Endothelial cell of umbilical vein (primary cell): ENCODE measurements at regions not wholly inside any gene's neighbourhood (a gene's known extent, or its start where the extent isn't known, plus 50 kb on each side); places are given as distances from the start of the nearest gene placed in this dataset.

Source experiments
- BruUV-seq: library from RNA; stranded (reverse); fragments of 400-500 nt; replicated peaks from 2 replicates; lab custom pipeline; 2021; lab: Mats Ljungman, UMichigan
- CTCF ChIA-PET: fragments of 300-600, 350-600 bp; sonication (Branson Sonifier 250); formaldehyde crosslinking; loops from one replicate; lab custom pipeline; 2021; ENCODE audit warnings: antibody characterized with exemption, inconsistent platforms; lab: Charles Lee
- POLR2A ChIA-PET: fragments of 300-600, 350-600 bp; sonication (Branson Sonifier 250); formaldehyde crosslinking; loops from one replicate; lab custom pipeline; 2021; ENCODE audit warnings: antibody characterized with exemption, inconsistent platforms; lab: Charles Lee
- DNase-seq: peaks from one replicate; pipeline ENCODE4 v3.0.0-alpha.2; 2011; ENCODE audit warnings: low read depth, low spot score
- FAIRE-seq: peaks from 2 replicates; lab custom pipeline; 2011; peaks lifted over from hg19 to GRCh38; lab: Jason Lieb, UNC
- H2AFZ ChIP-seq: 2 replicates; pipeline ENCODE4 v1.6.0; 2012; ENCODE audit warnings: low read depth, low read length, control low read depth, inconsistent platforms
- H3K27ac ChIP-seq: 2 replicates; pipeline ENCODE4 v1.5.1; 2011; ENCODE audit warnings: low read depth, mild to moderate bottlenecking, control low read depth, low read length, moderate library complexity; ENCODE audit not compliant: insufficient read depth
- H3K27me3 ChIP-seq, 2 experiments: 2 replicates each; pipeline versions ENCODE4 v1.6.0 to v1.6.1; 2011; ENCODE audit warnings: low read length in 2 of 2, mixed read lengths in 1 of 2; ENCODE audit not compliant: control insufficient read depth in 2 of 2, insufficient read depth in 2 of 2
- H3K36me3 ChIP-seq, 2 experiments: 2 replicates in 1 of 2; 3 replicates in 1 of 2; pipeline ENCODE4 v1.5.1; 2011; ENCODE audit warnings: low read length in 2 of 2, mild to moderate bottlenecking in 1 of 2, moderate library complexity in 1 of 2; ENCODE audit not compliant: control insufficient read depth in 2 of 2, insufficient read depth in 2 of 2; ENCODE audit errors: extremely low read depth in 1 of 2
- H3K4me1 ChIP-seq: 3 replicates; pipeline ENCODE4 v1.5.1; 2011; ENCODE audit warnings: mild to moderate bottlenecking, low read length; ENCODE audit not compliant: control insufficient read depth, insufficient read depth; ENCODE audit errors: extremely low read depth
- H3K4me2 ChIP-seq: 2 replicates; pipeline ENCODE4 v1.6.1; 2011; ENCODE audit warnings: low read length, control low read depth, mixed read lengths; ENCODE audit not compliant: insufficient read depth
- H3K4me3 ChIP-seq, 3 experiments: fragments of 200-600 bp in 1 of 3; sonication (generic), shearing (Covaris generic) in 1 of 3; replicated peaks in 1 of 3; 2 replicates each; pipeline ENCODE4 v1.5.1; 2011 to 2016; ENCODE audit warnings: control low read depth in 3 of 3, low read length in 3 of 3, mild to moderate bottlenecking in 2 of 3, inconsistent platforms in 1 of 3, low read depth in 1 of 3, moderate library complexity in 1 of 3; ENCODE audit not compliant: insufficient read depth in 1 of 3
- H3K79me2 ChIP-seq: 2 replicates; pipeline ENCODE4 v1.6.0; 2012; ENCODE audit warnings: low read length, inconsistent platforms; ENCODE audit not compliant: control insufficient read depth, insufficient read depth
- H3K9ac ChIP-seq: replicated peaks from 2 replicates; pipeline ENCODE3; 2011; ENCODE audit warnings: low read length, control low read depth; ENCODE audit not compliant: insufficient read depth; ENCODE audit errors: extremely low read depth
- H3K9me1 ChIP-seq: replicated peaks from 3 replicates; pipeline ENCODE4 v1.6.0; 2011; ENCODE audit warnings: mild to moderate bottlenecking, low read length; ENCODE audit not compliant: control insufficient read depth, insufficient read depth; ENCODE audit errors: extremely low read depth
- H3K9me3 ChIP-seq: replicated peaks from 2 replicates; pipeline ENCODE4 v1.5.1; 2012; ENCODE audit warnings: low read length, inconsistent platforms; ENCODE audit not compliant: control insufficient read depth, insufficient read depth
- H4K20me1 ChIP-seq: replicated peaks from 2 replicates; pipeline ENCODE3; 2011; ENCODE audit warnings: mild to moderate bottlenecking, low read length; ENCODE audit not compliant: control insufficient read depth, insufficient read depth; ENCODE audit errors: extremely low read depth
- CTCF ChIP-seq, 2 donors: IDR thresholded peaks; 1 replicate in 1 of 2; 2 replicates in 1 of 2; pipeline ENCODE4 v1.5.1; 2011; ENCODE audit warnings: low read length in 2 of 2, mild to moderate bottlenecking in 2 of 2, moderate library complexity in 2 of 2, control low read depth in 1 of 2, inconsistent platforms in 1 of 2, low read depth in 1 of 2; ENCODE audit not compliant: insufficient read depth in 1 of 2; ENCODE audit errors: extremely low read depth in 1 of 2
- EZH2 ChIP-seq: IDR thresholded peaks from 2 replicates; pipeline ENCODE4 v1.6.1; 2012; ENCODE audit warnings: borderline replicate concordance, low read depth, mild to moderate bottlenecking, moderate library complexity, low read length, inconsistent platforms; ENCODE audit not compliant: severe bottlenecking
- FOS ChIP-seq: IDR thresholded peaks from 2 replicates; pipeline ENCODE4 v1.6.1; 2011; ENCODE audit warnings: mild to moderate bottlenecking, low read length, moderate library complexity, borderline replicate concordance; ENCODE audit not compliant: insufficient read depth
- GATA2 ChIP-seq: IDR thresholded peaks from 2 replicates; pipeline ENCODE4 v1.7.0; 2011; ENCODE audit warnings: low read depth, mild to moderate bottlenecking, moderate library complexity, mixed read lengths, low read length; ENCODE audit not compliant: insufficient read length, insufficient read depth
- MAX ChIP-seq: IDR thresholded peaks from 2 replicates; pipeline ENCODE4 v1.6.1; 2011; ENCODE audit not compliant: insufficient read depth, insufficient read length
- POLR2A ChIP-seq: IDR thresholded peaks from 2 replicates; pipeline ENCODE4 v1.6.1; 2012; ENCODE audit warnings: low read depth, mild to moderate bottlenecking, control low read depth, low read length
- POLR2AphosphoS5 ChIP-seq: IDR thresholded peaks from 2 replicates; pipeline ENCODE4 v1.6.1; 2012; ENCODE audit warnings: low read depth, mild to moderate bottlenecking, control low read depth, low read length, moderate library complexity; ENCODE audit not compliant: insufficient read depth
- dilution Hi-C: fragments of 300-500 bp; cut with MboI; formaldehyde crosslinking; loops from one replicate; pipeline ENCODE4 v1.15.0; 2019; ENCODE audit warnings: low sequenced_read_pairs; ENCODE audit not compliant: extremely low pct_ligation_motif_present
- intact Hi-C: fragments of 100-400 bp; cut with micrococcal nuclease; formaldehyde crosslinking; loops from one replicate; pipeline ENCODE4 v1.10.0; 2022

- Histone ChIP-seq H2AFZ (no peak overlapping the region), H3K79me2 (no peaks in the 10 kb centered on the region), H3K4me3 (no peak overlapping the region), H3K4me2 (no peak overlapping the region), H3K36me3 (no peaks in the 10 kb centered on the region), H3K9me1 (no peaks in the 10 kb centered on the region), H3K27ac (no peak overlapping the region), H3K9ac (no peak overlapping the region), H4K20me1 (no peaks in the 10 kb centered on the region), H3K9me3 (no peaks in the 10 kb centered on the region), H3K27me3 (no peaks in the 10 kb centered on the region), H3K4me1 (peaks cover 15% of the 10 kb centered on the region)
- no peak for TF ChIP-seq FOS
- TF ChIP-seq GATA2, result no peak
- no peak for TF ChIP-seq CTCF (IDR thresholded peaks at IDR 0.05; ENCODE audit: extremely low read depth in 1 of 2, insufficient read depth in 1 of 2, low read depth in 1 of 2, low read length in 2 of 2)
- TF ChIP-seq EZH2, result no peak
- no peak for TF ChIP-seq POLR2AphosphoS5
- no peak for TF ChIP-seq POLR2A
- TF ChIP-seq MAX, result no peak
- dilution Hi-C loops, result no loop called here
- DNase-seq (no peak), FAIRE-seq (no peak)
- BruUV-seq, result no TSS peak
- ChIA-PET POLR2A (no interaction called here), CTCF (interaction anchor here (1.0 kb wide), 1 partner anchor 425 kb away, joined by 4 read pairs; the partner anchor contains the start of gene JADE1)
- intact Hi-C loops, result loop anchor here (1.0 to 10.0 kb wide), 4 partner anchors 130 to 478 kb away; no protein-coding TSS in a partner anchor
Observed at GRCh38 chr4:128384765-128385598, 97.4 kb upstream of the PGRMC2 start.
